ENCODE measurements at regions not wholly inside any gene's neighbourhood (a gene's known extent, or its start where the extent isn't known, plus 50 kb on each side); places are given as distances from the start of the nearest gene placed in this dataset.
"Not testable (repeated sequence)": the region's sequence is repeated elsewhere in the genome, so short reads cannot be mapped to it uniquely, and the experiment has no call there.

DNA sequence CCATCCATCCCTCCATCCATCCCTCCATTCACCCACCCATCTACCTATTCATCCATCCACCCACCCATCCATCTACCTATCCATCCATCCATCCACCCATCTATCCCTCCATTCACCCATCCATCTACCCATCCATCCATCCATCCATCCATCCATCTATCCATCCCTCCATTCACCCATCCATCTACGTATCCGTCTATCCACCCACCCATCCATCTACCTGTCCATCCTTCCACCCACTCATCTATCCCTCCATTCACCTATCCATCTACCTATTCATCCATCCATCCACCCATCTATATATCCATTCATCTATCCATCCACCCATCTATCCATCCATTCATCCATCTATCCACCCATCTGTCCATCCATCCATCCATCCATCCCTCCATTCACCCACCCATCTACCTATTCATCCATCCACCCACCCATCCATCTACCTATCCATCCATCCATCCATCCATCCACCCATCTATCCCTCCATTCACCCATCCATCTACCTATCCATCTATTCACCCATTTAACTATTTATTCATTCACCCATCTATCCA lies 126.0 kb downstream of the URI1 start:
- Histone ChIP-seq H3K56ac (replicated peaks; ENCODE audit: insufficient read length, low read depth, low read length) (peak overlapping the region; percentile 79), H3K23me2 (ENCODE audit: low read depth, low read length) (peaks cover 14% of the 10 kb centered on the region; the same call in 1 of the 2 replicates)
- H3K14ac ChIP-seq (ENCODE audit: insufficient read length); H3K23ac ChIP-seq (ENCODE audit: insufficient read length); H3K79me2 ChIP-seq (ENCODE audit: control insufficient read depth in 1 of 2, insufficient read depth in 2 of 2, low read length in 2 of 2); H4K5ac ChIP-seq (ENCODE audit: insufficient read length, low read depth, low read length); H2BK15ac ChIP-seq (ENCODE audit: low read length); H2BK5ac ChIP-seq (ENCODE audit: low read depth, low read length); H4K91ac ChIP-seq (replicated peaks; ENCODE audit: insufficient read length, low read length); H3K4ac ChIP-seq (replicated peaks; ENCODE audit: insufficient read length, low read depth, low read length); H3K9ac ChIP-seq (replicated peaks in 1 of 4; ENCODE audit: extremely low read depth in 1 of 4, low read depth in 3 of 4, low read length in 3 of 4); H3K18ac ChIP-seq (ENCODE audit: extremely low read depth, low read length); H3K27me3 ChIP-seq (replicated peaks in 1 of 4; ENCODE audit: control insufficient read depth in 3 of 4, extremely low read depth in 1 of 4, insufficient read depth in 3 of 4, low read length in 3 of 4); H3K4me2 ChIP-seq (ENCODE audit: insufficient read depth in 1 of 2, low read depth in 2 of 2, low read length in 2 of 2); H3K79me1 ChIP-seq (ENCODE audit: low read depth, low read length); H3K4me1 ChIP-seq (replicated peaks in 1 of 4; ENCODE audit: control insufficient read depth in 3 of 4, insufficient read depth in 4 of 4, low read length in 3 of 4); H3K9me3 ChIP-seq (ENCODE audit: insufficient read depth in 2 of 2, low read depth in 1 of 2, low read length in 1 of 2); H3K27ac ChIP-seq (ENCODE audit: low read depth, low read length); H4K8ac ChIP-seq (ENCODE audit: extremely low read depth, insufficient read depth, low read length); H4K20me1 ChIP-seq (replicated peaks in 1 of 2; ENCODE audit: control insufficient read depth in 1 of 2, insufficient read depth in 2 of 2, low read length in 2 of 2); H2BK12ac ChIP-seq (ENCODE audit: low read depth, low read length); H2AFZ ChIP-seq (ENCODE audit: low read length); H2AK5ac ChIP-seq (ENCODE audit: low read depth, low read length); H3K36me3 ChIP-seq (ENCODE audit: control insufficient read depth in 2 of 4, insufficient read depth in 4 of 4, low read length in 3 of 4); POLR2A ChIA-PET (ENCODE audit: partially characterized antibody); FAIRE-seq; CTCF ChIA-PET (ENCODE audit: partially characterized antibody); H2BK20ac ChIP-seq (ENCODE audit: low read length); H2BK120ac ChIP-seq (replicated peaks; ENCODE audit: low read depth, low read length); DNase-seq (ENCODE audit: low read depth in 1 of 2, low spot score in 2 of 2); H3K4me3 ChIP-seq (ENCODE audit: extremely low read depth in 1 of 4, insufficient read depth in 2 of 4, low read depth in 3 of 4, low read length in 4 of 4): not testable (repeated sequence)
- WGBS, 2 experiments (ENCODE audit: extremely low coverage in 1 of 2, insufficient coverage in 1 of 2, insufficient read length in 1 of 2, insufficient replicate concordance in 2 of 2, low coverage in 1 of 2, low lambda C conversion rate in 2 of 2, missing lambda C conversion rate in 1 of 2), result 73 to 100% methylated on average over 2 of the region's 2 CpGs

Measured in H1 (cell line).